MG63 (cell line): ENCODE measurements at regions not wholly inside any gene's neighbourhood (a gene's known extent, or its start where the extent isn't known, plus 50 kb on each side); places are given as distances from the start of the nearest gene placed in this dataset.
"Not testable (repeated sequence)": the region's sequence is repeated elsewhere in the genome, so short reads cannot be mapped to it uniquely, and the experiment has no call there.

Experiments
- DNase-seq: peaks from one replicate; pipeline ENCODE4 v3.0.0-alpha.2; 2020
- H3K27me3 ChIP-seq: fragments of 250-450 bp; sonication (Bioruptor Pico); 2 replicates; pipeline ENCODE4 v1.5.1; 2020; ENCODE audit warnings: mild to moderate bottlenecking, moderate library complexity
- H3K36me3 ChIP-seq: fragments of 250-450 bp; sonication (Bioruptor Pico); 2 replicates; pipeline ENCODE4 v1.5.1; 2020; ENCODE audit warnings: mild to moderate bottlenecking, moderate library complexity
- H3K4me3 ChIP-seq: fragments of 250-450 bp; sonication (Bioruptor Pico); 2 replicates; pipeline ENCODE4 v1.5.1; 2020; ENCODE audit warnings: mild to moderate bottlenecking, moderate library complexity
- H3K9me3 ChIP-seq: fragments of 250-450 bp; sonication (Bioruptor Pico); 2 replicates; pipeline ENCODE4 v1.5.1; 2020; ENCODE audit warnings: mild to moderate bottlenecking, moderate library complexity

- Histone ChIP-seq H3K27me3 (no peaks in the 10 kb centered on the region), H3K4me3 (no peak overlapping the region), H3K9me3 (peaks cover 4% of the 10 kb centered on the region; the same call in 1 of the 2 replicates), H3K36me3 (no peaks in the 10 kb centered on the region)
- DNase-seq = peak; percentile 20
These were observed 251.4 kb upstream of the CTBP2 start for GRCh38 chr10:125411724-125412123.

- Histone ChIP-seq H3K27me3 (no peaks in the 10 kb centered on the region), H3K36me3 (no peaks in the 10 kb centered on the region), H3K4me3 (no peak overlapping the region), H3K9me3 (peaks cover 4% of the 10 kb centered on the region; the same call in 1 of the 2 replicates)
- no peak for DNase-seq
These were observed 249.4 kb upstream of the CTBP2 start for GRCh38 chr10:125409756-125410155.

- H3K4me3 ChIP-seq = no peak overlapping the region
- DNase-seq = no peak
- no peaks in the 10 kb centered on the region for H3K36me3 ChIP-seq
- H3K27me3 ChIP-seq = no peaks in the 10 kb centered on the region
- peaks cover 4% of the 10 kb centered on the region; the same call in 1 of the 2 replicates for H3K9me3 ChIP-seq
These were observed 247.2 kb upstream of the CTBP2 start for GRCh38 chr10:125407557-125407956.

GRCh38 chr10:125407000-125407502 lies 246.7 kb upstream of the CTBP2 start:
- Histone ChIP-seq H3K27me3 (no peaks in the 10 kb centered on the region), H3K4me3 (no peak overlapping the region), H3K36me3 (no peaks in the 10 kb centered on the region), H3K9me3 (peaks cover 4% of the 10 kb centered on the region; the same call in 1 of the 2 replicates)
- peak; percentile 36 for DNase-seq

- not testable (repeated sequence) for H3K4me3 ChIP-seq, H3K36me3 ChIP-seq, H3K9me3 ChIP-seq, DNase-seq, H3K27me3 ChIP-seq
These were observed 244.5 kb upstream of the CTBP2 start for GRCh38 chr10:125404902-125405301.

- H3K9me3 ChIP-seq = no peaks in the 10 kb centered on the region
- no peak overlapping the region for H3K4me3 ChIP-seq
- no peak for DNase-seq
- H3K36me3 ChIP-seq = no peaks in the 10 kb centered on the region
- H3K27me3 ChIP-seq = no peaks in the 10 kb centered on the region; the same call in none of the 2 replicates
These were observed 241.1 kb upstream of the CTBP2 start for GRCh38 chr10:125401462-125401861.

GRCh38 chr10:125399289-125399688 lies 238.9 kb upstream of the CTBP2 start:
- no peaks in the 10 kb centered on the region for H3K36me3 ChIP-seq
- no peaks in the 10 kb centered on the region for H3K9me3 ChIP-seq
- H3K4me3 ChIP-seq = no peak overlapping the region
- DNase-seq = no peak
- no peaks in the 10 kb centered on the region; the same call in none of the 2 replicates for H3K27me3 ChIP-seq

GRCh38 chr10:125398270-125398669 lies 237.9 kb upstream of the CTBP2 start:
- H3K27me3 ChIP-seq = no peaks in the 10 kb centered on the region; the same call in none of the 2 replicates
- no peak overlapping the region for H3K4me3 ChIP-seq
- H3K36me3 ChIP-seq = no peaks in the 10 kb centered on the region
- DNase-seq = no peak
- H3K9me3 ChIP-seq = no peaks in the 10 kb centered on the region

GRCh38 chr10:125397608-125398007 lies 237.2 kb upstream of the CTBP2 start:
- DNase-seq = no peak
- no peaks in the 10 kb centered on the region for H3K9me3 ChIP-seq
- H3K36me3 ChIP-seq = no peaks in the 10 kb centered on the region
- no peak overlapping the region for H3K4me3 ChIP-seq
- H3K27me3 ChIP-seq = peaks cover 3% of the 10 kb centered on the region

- Histone ChIP-seq H3K27me3 (peaks cover 3% of the 10 kb centered on the region), H3K4me3 (no peak overlapping the region), H3K9me3 (no peaks in the 10 kb centered on the region), H3K36me3 (no peaks in the 10 kb centered on the region)
- peak; percentile 11 for DNase-seq
These were observed 236.3 kb upstream of the CTBP2 start for GRCh38 chr10:125396676-125397075.

- Histone ChIP-seq H3K27me3 (0 out of 2 replicates have a peak, but pooled peaks cover 3% of the 10 kb centered on the region), H3K4me3 (no peak overlapping the region), H3K36me3 (no peaks in the 10 kb centered on the region), H3K9me3 (no peaks in the 10 kb centered on the region)
- no peak for DNase-seq
These were observed 232.2 kb upstream of the CTBP2 start for GRCh38 chr10:125392609-125393008.

GRCh38 chr10:125392154-125392553 lies 231.8 kb upstream of the CTBP2 start:
- Histone ChIP-seq H3K36me3 (no peaks in the 10 kb centered on the region), H3K27me3 (0 out of 2 replicates have a peak, but pooled peaks cover 5% of the 10 kb centered on the region), H3K4me3 (no peak overlapping the region), H3K9me3 (no peaks in the 10 kb centered on the region)
- DNase-seq = no peak

GRCh38 chr10:125389648-125390047 lies 229.3 kb upstream of the CTBP2 start:
- DNase-seq = no peak
- H3K27me3 ChIP-seq = peaks cover 7% of the 10 kb centered on the region; the same call in 1 of the 2 replicates

GRCh38 chr10:125379592-125379991 lies 219.2 kb upstream of the CTBP2 start:
- Histone ChIP-seq H3K36me3 (no peaks in the 10 kb centered on the region), H3K9me3 (peaks cover 4% of the 10 kb centered on the region), H3K27me3 (no peaks in the 10 kb centered on the region), H3K4me3 (no peak overlapping the region)
- no peak for DNase-seq

More at GRCh38 chr10:125389648-125390047, 229.3 kb upstream of the CTBP2 start:
- Histone ChIP-seq H3K36me3 (no peaks in the 10 kb centered on the region), H3K4me3 (no peak overlapping the region), H3K9me3 (no peaks in the 10 kb centered on the region)

GRCh38 chr10:125377368-125377767 lies 217.0 kb upstream of the CTBP2 start:
- peaks cover 4% of the 10 kb centered on the region for H3K9me3 ChIP-seq
- no peak overlapping the region for H3K4me3 ChIP-seq
- no peaks in the 10 kb centered on the region for H3K27me3 ChIP-seq
- no peaks in the 10 kb centered on the region for H3K36me3 ChIP-seq
- no peak for DNase-seq

- no peaks in the 10 kb centered on the region for H3K27me3 ChIP-seq
- no peak for DNase-seq
- no peak overlapping the region for H3K4me3 ChIP-seq
- no peaks in the 10 kb centered on the region; the same call in 1 of the 2 replicates for H3K9me3 ChIP-seq
- H3K36me3 ChIP-seq = no peaks in the 10 kb centered on the region
These were observed 214.8 kb upstream of the CTBP2 start for GRCh38 chr10:125375210-125375609.

- no peak overlapping the region for H3K4me3 ChIP-seq
- no peaks in the 10 kb centered on the region for H3K36me3 ChIP-seq
- H3K27me3 ChIP-seq = no peaks in the 10 kb centered on the region
- H3K9me3 ChIP-seq = no peaks in the 10 kb centered on the region
- DNase-seq = no peak
These were observed 213.2 kb upstream of the CTBP2 start for GRCh38 chr10:125373546-125373945.

- Histone ChIP-seq H3K36me3 (no peaks in the 10 kb centered on the region), H3K27me3 (peaks cover 4% of the 10 kb centered on the region; the same call in 1 of the 2 replicates), H3K4me3 (no peak overlapping the region), H3K9me3 (no peaks in the 10 kb centered on the region)
- no peak for DNase-seq
These were observed 210.2 kb upstream of the CTBP2 start for GRCh38 chr10:125370578-125370977.
